ENCODE measurements at regions not wholly inside any gene's neighbourhood (a gene's known extent, or its start where the extent isn't known, plus 50 kb on each side); places are given as distances from the start of the nearest gene placed in this dataset.

DNA sequence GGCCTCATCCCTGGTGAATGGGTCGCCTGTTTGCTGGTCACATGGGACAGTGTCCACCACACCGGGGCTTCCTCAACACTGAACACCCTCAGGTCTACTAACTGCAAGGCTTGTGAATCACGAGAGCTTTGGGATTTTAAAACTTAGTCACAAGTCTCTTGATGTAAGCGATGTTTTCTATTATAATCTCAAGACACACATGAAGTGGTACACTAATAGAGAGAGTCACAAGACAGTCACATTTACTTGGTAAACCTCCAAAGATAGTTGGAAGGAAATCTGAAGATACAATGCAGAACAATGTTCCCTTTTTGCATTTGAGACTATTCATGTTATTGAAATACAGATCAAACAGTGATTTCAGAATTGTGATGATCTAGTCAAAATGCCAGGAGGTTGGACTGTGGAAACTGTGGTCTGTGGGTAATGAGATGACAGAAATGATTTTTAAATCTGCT, 233.1 kb upstream of the KLF6 start:
- no peaks in the 10 kb centered on the region for H3K36me3 Mint-ChIP-seq (ENCODE audit: insufficient read depth, unreplicated experiment)
- no peak for DNase-seq
- intact Hi-C loops (cut with micrococcal nuclease; ENCODE audit: unreplicated experiment): no loop called here
- ChIA-PET POLR2A (no interaction called here), CTCF (no interaction called here)
- Histone ChIP-seq H3K4me1 (no peaks in the 10 kb centered on the region), H3K27me3 (replicated peaks; ENCODE audit: control insufficient read depth, insufficient read depth, low read length) (no peaks in the 10 kb centered on the region), H3K36me3 (ENCODE audit: control insufficient read depth, insufficient read depth, low read length) (no peaks in the 10 kb centered on the region), H3K9me3 (no peaks in the 10 kb centered on the region), H3K4me3 (ENCODE audit: low read depth, low read length) (no peak overlapping the region)
- H3K27ac Mint-ChIP-seq (ENCODE audit: unreplicated experiment): no peak overlapping the region
- no TSS peak for BruUV-seq (replicated peaks)
- no peak overlapping the region for H3K4me3 Mint-ChIP-seq (ENCODE audit: unreplicated experiment)
- H3K27me3 Mint-ChIP-seq (ENCODE audit: insufficient read depth, unreplicated experiment): no peaks in the 10 kb centered on the region
- H3K4me1 Mint-ChIP-seq (ENCODE audit: low read depth, unreplicated experiment): no peaks in the 10 kb centered on the region
- no peaks in the 10 kb centered on the region for H3K9me3 Mint-ChIP-seq (ENCODE audit: unreplicated experiment)
- TF ChIP-seq, protein P1, sequence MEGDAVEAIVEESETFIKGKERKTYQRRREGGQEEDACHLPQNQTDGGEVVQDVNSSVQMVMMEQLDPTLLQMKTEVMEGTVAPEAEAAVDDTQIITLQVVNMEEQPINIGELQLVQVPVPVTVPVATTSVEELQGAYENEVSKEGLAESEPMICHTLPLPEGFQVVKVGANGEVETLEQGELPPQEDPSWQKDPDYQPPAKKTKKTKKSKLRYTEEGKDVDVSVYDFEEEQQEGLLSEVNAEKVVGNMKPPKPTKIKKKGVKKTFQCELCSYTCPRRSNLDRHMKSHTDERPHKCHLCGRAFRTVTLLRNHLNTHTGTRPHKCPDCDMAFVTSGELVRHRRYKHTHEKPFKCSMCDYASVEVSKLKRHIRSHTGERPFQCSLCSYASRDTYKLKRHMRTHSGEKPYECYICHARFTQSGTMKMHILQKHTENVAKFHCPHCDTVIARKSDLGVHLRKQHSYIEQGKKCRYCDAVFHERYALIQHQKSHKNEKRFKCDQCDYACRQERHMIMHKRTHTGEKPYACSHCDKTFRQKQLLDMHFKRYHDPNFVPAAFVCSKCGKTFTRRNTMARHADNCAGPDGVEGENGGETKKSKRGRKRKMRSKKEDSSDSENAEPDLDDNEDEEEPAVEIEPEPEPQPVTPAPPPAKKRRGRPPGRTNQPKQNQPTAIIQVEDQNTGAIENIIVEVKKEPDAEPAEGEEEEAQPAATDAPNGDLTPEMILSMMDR (IDR thresholded peaks at IDR 0.05; ENCODE audit: insufficient read depth in 1 of 2, low read depth in 1 of 2, low read length in 1 of 2, severe bottlenecking in 1 of 2, unreplicated experiment in 1 of 2): no peak

DNA sequence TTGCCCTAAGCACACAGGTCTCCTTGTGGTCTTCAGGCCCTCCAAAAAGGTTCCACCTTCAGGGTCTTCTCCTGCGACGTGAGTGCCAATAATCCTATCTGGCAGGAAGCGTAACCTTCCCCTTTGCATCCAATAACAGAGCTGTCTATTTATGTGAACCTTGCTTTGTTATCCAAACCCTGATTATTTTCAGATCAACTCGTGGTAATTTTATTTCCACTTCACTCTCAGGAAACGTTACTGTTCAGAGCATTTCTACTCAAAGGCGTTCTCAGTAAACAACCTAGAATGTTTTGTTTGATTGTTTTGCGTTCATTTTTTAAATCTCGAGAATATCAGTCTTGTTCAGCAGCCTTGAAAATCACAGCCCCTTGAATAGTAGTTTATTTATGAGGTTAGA, 232.3 kb upstream of the KLF6 start:
- H3K27me3 Mint-ChIP-seq (ENCODE audit: insufficient read depth, unreplicated experiment): no peaks in the 10 kb centered on the region
- no peak for DNase-seq
- intact Hi-C loops (cut with micrococcal nuclease; ENCODE audit: unreplicated experiment): no loop called here
- no peaks in the 10 kb centered on the region for H3K9me3 ChIP-seq
- no peaks in the 10 kb centered on the region for H3K4me1 ChIP-seq
- H3K27ac Mint-ChIP-seq (ENCODE audit: unreplicated experiment): no peak overlapping the region
- POLR2A ChIA-PET: no interaction called here
- H3K4me3 ChIP-seq (ENCODE audit: low read depth, low read length): no peak overlapping the region
- H3K4me1 Mint-ChIP-seq (ENCODE audit: low read depth, unreplicated experiment): no peaks in the 10 kb centered on the region
- BruUV-seq (replicated peaks): no TSS peak
- CTCF ChIA-PET: no interaction called here
- no peaks in the 10 kb centered on the region for H3K9me3 Mint-ChIP-seq (ENCODE audit: unreplicated experiment)
- TF ChIP-seq, protein P1 (IDR thresholded peaks at IDR 0.05; ENCODE audit: insufficient read depth in 1 of 2, low read depth in 1 of 2, low read length in 1 of 2, severe bottlenecking in 1 of 2, unreplicated experiment in 1 of 2): no peak
- H3K36me3 ChIP-seq (ENCODE audit: control insufficient read depth, insufficient read depth, low read length): no peaks in the 10 kb centered on the region
- H3K27me3 ChIP-seq (replicated peaks; ENCODE audit: control insufficient read depth, insufficient read depth, low read length): no peaks in the 10 kb centered on the region
- no peak overlapping the region for H3K4me3 Mint-ChIP-seq (ENCODE audit: unreplicated experiment)
- H3K36me3 Mint-ChIP-seq (ENCODE audit: insufficient read depth, unreplicated experiment): no peaks in the 10 kb centered on the region

DNA sequence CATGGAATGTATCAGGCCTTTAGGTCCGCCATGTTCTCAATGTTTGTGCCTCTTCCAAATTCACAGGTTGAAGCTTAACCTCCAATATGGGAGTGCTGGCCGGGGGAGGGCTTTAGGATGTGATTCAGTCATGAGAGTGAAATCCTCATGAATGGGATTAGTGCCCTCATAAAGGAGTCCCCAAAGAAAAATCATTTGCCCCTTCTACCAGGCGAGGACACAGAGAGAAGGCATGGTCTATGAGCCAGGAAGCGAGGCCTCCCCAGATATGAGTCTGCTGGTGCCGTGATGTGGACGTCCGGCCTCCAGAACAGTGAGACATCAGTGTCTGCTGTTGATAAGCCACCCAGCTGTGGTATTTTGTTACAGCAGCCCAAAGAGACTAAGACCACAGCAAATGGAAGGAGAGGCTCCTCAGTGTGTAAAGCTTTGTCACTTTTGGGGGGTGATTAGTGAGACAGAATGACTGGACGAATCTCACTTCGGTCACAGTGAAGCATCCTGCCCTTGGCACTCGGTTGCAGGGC, 231.3 kb upstream of the KLF6 start:
- DNase-seq: no peak
- POLR2A ChIA-PET: no interaction called here
- Histone ChIP-seq H3K9me3 (no peaks in the 10 kb centered on the region), H3K4me3 (ENCODE audit: low read depth, low read length) (no peak overlapping the region), H3K27me3 (replicated peaks; ENCODE audit: control insufficient read depth, insufficient read depth, low read length) (no peaks in the 10 kb centered on the region), H3K36me3 (ENCODE audit: control insufficient read depth, insufficient read depth, low read length) (no peaks in the 10 kb centered on the region), H3K4me1 (no peaks in the 10 kb centered on the region)
- CTCF ChIA-PET: no interaction called here
- no TSS peak for BruUV-seq (replicated peaks)
- no peak overlapping the region for H3K4me3 Mint-ChIP-seq (ENCODE audit: unreplicated experiment)
- no peaks in the 10 kb centered on the region for H3K36me3 Mint-ChIP-seq (ENCODE audit: insufficient read depth, unreplicated experiment)
- H3K27me3 Mint-ChIP-seq (ENCODE audit: insufficient read depth, unreplicated experiment): no peaks in the 10 kb centered on the region
- intact Hi-C loops (cut with micrococcal nuclease; ENCODE audit: unreplicated experiment): no loop called here
- H3K9me3 Mint-ChIP-seq (ENCODE audit: unreplicated experiment): no peaks in the 10 kb centered on the region
- no peak overlapping the region for H3K27ac Mint-ChIP-seq (ENCODE audit: unreplicated experiment)
- no peaks in the 10 kb centered on the region for H3K4me1 Mint-ChIP-seq (ENCODE audit: low read depth, unreplicated experiment)
- TF ChIP-seq, protein P1 (IDR thresholded peaks at IDR 0.05; ENCODE audit: insufficient read depth in 1 of 2, low read depth in 1 of 2, low read length in 1 of 2, severe bottlenecking in 1 of 2, unreplicated experiment in 1 of 2): no peak
